K562 (cell line): ENCODE measurements at regions not wholly inside any gene's neighbourhood (a gene's known extent, or its start where the extent isn't known, plus 50 kb on each side); places are given as distances from the start of the nearest gene placed in this dataset.

Experiments used
- ATAC-seq: fragments of 200-7000 bp; cut with Tn5 transposase; 3 replicates; pipeline ENCODE4 v1.9.1; 2020; ENCODE audit warnings: moderate library complexity
- BruUV-seq: library from RNA; stranded (reverse); fragments of 400-500 nt; replicated peaks from 2 replicates; lab custom pipeline; 2021; lab: Mats Ljungman, UMichigan
- CTCF ChIA-PET: fragments of 300-600 bp; formaldehyde crosslinking; extraction: SDS; loops from one replicate; lab custom pipeline; 2021; ENCODE audit warnings: low intra/inter-chr PET ratio; lab: Yijun Ruan, JAX
- POLR2A ChIA-PET: fragments of 300-600, 350-650 bp; sonication (Branson Sonifier 250); formaldehyde crosslinking; extraction: SDS; loops from one replicate; lab custom pipeline; 2021; ENCODE audit warnings: antibody characterized with exemption, inconsistent platforms; lab: Yijun Ruan, JAX
- DNase-seq, 4 experiments: peaks; one replicate each; pipeline versions ENCODE4 v3.0.0 to v3.0.0-alpha.2; 2011 to 2018; ENCODE audit warnings: low spot score in 3 of 4, mixed read lengths in 3 of 4; ENCODE audit errors: extremely low read depth in 1 of 4
- FAIRE-seq: peaks from 2 replicates; lab custom pipeline; 2011; peaks lifted over from hg19 to GRCh38; lab: Jason Lieb, UNC
- H2AFZ ChIP-seq: 2 replicates; pipeline ENCODE4 v1.6.0; 2011; ENCODE audit warnings: low read depth, low read length, control low read depth, inconsistent platforms
- H3K27ac ChIP-seq: fragments of 200-600 bp; 3 replicates; pipeline ENCODE4 v1.8.0; 2011; ENCODE audit warnings: low read depth, mild to moderate bottlenecking, control low read depth, inconsistent platforms, low read length, moderate library complexity, mixed read lengths; ENCODE audit errors: extremely low read depth
- H3K27me3 ChIP-seq, 2 experiments: fragments of 300-600 bp in 1 of 2; 2 replicates in 1 of 2; 3 replicates in 1 of 2; pipeline versions ENCODE4 v1.6.0 to v1.8.0; 2011; ENCODE audit warnings: inconsistent platforms in 2 of 2, low read length in 2 of 2, mild to moderate bottlenecking in 1 of 2, mixed read lengths in 1 of 2, moderate library complexity in 1 of 2; ENCODE audit not compliant: control insufficient read depth in 2 of 2, insufficient read depth in 2 of 2
- H3K36me3 ChIP-seq: fragments of 300-600 bp; 3 replicates; pipeline ENCODE4 v1.8.0; 2011; ENCODE audit warnings: mild to moderate bottlenecking, low read length, inconsistent platforms; ENCODE audit not compliant: control insufficient read depth, insufficient read depth
- H3K4me1 ChIP-seq, 2 experiments: fragments of 200-600 bp in 1 of 2; replicated peaks in 1 of 2; 2 replicates in 1 of 2; 3 replicates in 1 of 2; pipeline versions ENCODE4 v1.5.1 to v1.8.0; 2011; ENCODE audit warnings: inconsistent platforms in 2 of 2, low read length in 2 of 2, mild to moderate bottlenecking in 1 of 2, mixed read lengths in 1 of 2, moderate library complexity in 1 of 2; ENCODE audit not compliant: control insufficient read depth in 2 of 2, insufficient read depth in 2 of 2
- H3K4me2 ChIP-seq: 2 replicates; pipeline ENCODE4 v1.6.1; 2011; ENCODE audit warnings: low read length, control low read depth, inconsistent platforms, mixed read lengths; ENCODE audit not compliant: insufficient read depth
- H3K4me3 ChIP-seq: fragments of 200-600 bp; sonication (generic), shearing (Covaris generic); 2 replicates; pipeline ENCODE4 v1.5.1; 2016; ENCODE audit warnings: control low read depth, inconsistent platforms
- H3K79me2 ChIP-seq: fragments of 200-600 bp; 3 replicates; pipeline ENCODE4 v1.8.0; 2011; ENCODE audit warnings: low read length, inconsistent platforms; ENCODE audit not compliant: control insufficient read depth, insufficient read depth
- H3K9ac ChIP-seq, 2 experiments: 2 replicates each; pipeline versions ENCODE4 v1.6.0 to v1.6.1; 2011; ENCODE audit warnings: low read depth in 2 of 2, low read length in 2 of 2, control low read depth in 1 of 2, inconsistent platforms in 1 of 2, mild to moderate bottlenecking in 1 of 2, mixed read lengths in 1 of 2; ENCODE audit not compliant: insufficient read depth in 1 of 2
- H3K9me1 ChIP-seq: one replicate; pipeline ENCODE4 v1.6.0; 2011; ENCODE audit warnings: inconsistent platforms, mild to moderate bottlenecking, low read length, moderate library complexity; ENCODE audit not compliant: control insufficient read depth, insufficient read depth
- H3K9me3 ChIP-seq: replicated peaks from 2 replicates; pipeline ENCODE4 v1.5.1; 2011; ENCODE audit warnings: low read depth, low read length, inconsistent platforms; ENCODE audit not compliant: control insufficient read depth, insufficient read depth
- H4K20me1 ChIP-seq: replicated peaks from 2 replicates; pipeline ENCODE4 v1.6.1; 2011; ENCODE audit warnings: low read length, inconsistent platforms, mixed read lengths; ENCODE audit not compliant: control insufficient read depth, insufficient read depth
- CEBPB ChIP-seq: fragments of 450-650 bp; IDR thresholded peaks from 2 replicates; pipeline ENCODE4 v1.6.1; 2016; ENCODE audit warnings: missing genetic modification characterization, missing compliant biosample characterization
- HDAC6 ChIP-seq: IDR thresholded peaks from 2 replicates; pipeline ENCODE4 v1.6.1; 2012; ENCODE audit warnings: low read depth, mild to moderate bottlenecking, control low read depth, inconsistent platforms, low read length, moderate library complexity
- NELFE ChIP-seq: IDR thresholded peaks from 2 replicates; pipeline ENCODE4 v1.6.1; 2011; ENCODE audit warnings: mild to moderate bottlenecking; ENCODE audit not compliant: insufficient read depth, insufficient read length
- NFATC3 ChIP-seq: fragments of 450-650 bp; IDR thresholded peaks from 2 replicates; pipeline ENCODE4 v1.6.1; 2017; ENCODE audit warnings: mild to moderate bottlenecking
- NR1H2 ChIP-seq: sonication (generic); formaldehyde crosslinking; IDR thresholded peaks from 2 replicates; pipeline ENCODE4 v1.4.0; 2020; ENCODE audit warnings: mild to moderate bottlenecking, missing genetic modification reagents
- NR4A1 ChIP-seq, 2 experiments: fragments of 250-450 bp in 1 of 2; fragments of 450-650 bp in 1 of 2; sonication (Bioruptor Pico) in 1 of 2; IDR thresholded peaks; 2 replicates each; pipeline versions ENCODE4 v1.4.0 to v1.6.1; 2016 to 2020; ENCODE audit warnings: mild to moderate bottlenecking in 2 of 2, missing compliant biosample characterization in 1 of 2, missing genetic modification characterization in 1 of 2, moderate library complexity in 1 of 2
- PRPF4 ChIP-seq: fragments of 200-400 bp; formaldehyde crosslinking; IDR thresholded peaks from one replicate; pipeline ENCODE4 v1.6.1; 2017; ENCODE audit warnings: low read length, low read depth, mild to moderate bottlenecking; ENCODE audit not compliant: insufficient read depth, poor library complexity, severe bottlenecking
- PYGO2 ChIP-seq: fragments of 450-650 bp; IDR thresholded peaks from 2 replicates; pipeline ENCODE4 v1.6.1; 2016; ENCODE audit warnings: mild to moderate bottlenecking, missing genetic modification characterization, moderate library complexity, missing compliant biosample characterization
- RAD51 ChIP-seq: fragments of 450-650 bp; IDR thresholded peaks from 2 replicates; pipeline ENCODE4 v1.7.1; 2016; ENCODE audit warnings: low read depth, mild to moderate bottlenecking, borderline replicate concordance
- RBFOX2 ChIP-seq: fragments of 200-400 bp; formaldehyde crosslinking; IDR thresholded peaks from 2 replicates; pipeline ENCODE4 v1.6.1; 2017; ENCODE audit warnings: low read depth, mild to moderate bottlenecking, low read length, moderate library complexity
- SNRNP70 ChIP-seq: fragments of 200-400 bp; formaldehyde crosslinking; optimal IDR thresholded peaks from 2 replicates; pipeline ENCODE3; 2017; ENCODE audit warnings: low read depth, low read length
- SREBF1 ChIP-seq: fragments of 150-350 bp; IDR thresholded peaks from 2 replicates; pipeline ENCODE4 v1.6.1; 2014; ENCODE audit warnings: antibody characterized with exemption, low read depth, low read length, borderline replicate concordance
- TBP ChIP-seq: optimal IDR thresholded peaks from 2 replicates; pipeline ENCODE3; 2011; ENCODE audit warnings: low read depth, low read length, improper control_type of control experiment
- ZHX1 ChIP-seq: fragments of 150-350 bp; conservative IDR thresholded peaks from 2 replicates; pipeline ENCODE4 v1.6.1; 2014; ENCODE audit warnings: low read length
- ZNF197 ChIP-seq: fragments of 200-800 bp; sonication (Bioruptor generic); IDR thresholded peaks from 2 replicates; pipeline ENCODE4 v1.6.1; 2016; ENCODE audit warnings: low read depth, missing genetic modification characterization, missing compliant biosample characterization
- ZNF764 ChIP-seq: fragments of 250-450 bp; sonication (Bioruptor Pico); IDR thresholded peaks from 2 replicates; pipeline ENCODE4 v1.4.0; 2020; ENCODE audit warnings: low read depth, mild to moderate bottlenecking, moderate library complexity
- WGBS: fragments of 100-300 bp; shearing (Covaris generic); methylation state at CpG from one replicate; pipeline ENCODE4 v1.1.6; 2016; ENCODE audit warnings: low coverage, mixed read lengths; ENCODE audit not compliant: insufficient coverage; ENCODE audit errors: missing lambda C conversion rate; 5-methylcytosine and 5-hydroxymethylcytosine counted together
- in situ Hi-C: fragments of 300-500 bp; cut with MboI; formaldehyde crosslinking; loops from 4 replicates; pipeline ENCODE4 v1.15.0; 2018; ENCODE audit warnings: inconsistent platforms, mixed read lengths
- intact Hi-C: fragments of 100-400 bp; cut with micrococcal nuclease; formaldehyde crosslinking; loops from 2 replicates; pipeline ENCODE4 v1.14.2; 2022
- TF ChIP-seq, protein P1 (sequence below): fragments of 450-650 bp; IDR thresholded peaks from 2 replicates; pipeline ENCODE4 v1.6.1; 2014; ENCODE audit warnings: low read depth, mild to moderate bottlenecking, moderate library complexity, borderline replicate concordance
- TF ChIP-seq, protein P2 (sequence below), 2 experiments: fragments of 450-650 bp; conservative IDR thresholded peaks; 2 replicates each; pipeline ENCODE4 v1.6.1; 2017; ENCODE audit warnings: mild to moderate bottlenecking in 2 of 2, moderate library complexity in 2 of 2

DNA sequence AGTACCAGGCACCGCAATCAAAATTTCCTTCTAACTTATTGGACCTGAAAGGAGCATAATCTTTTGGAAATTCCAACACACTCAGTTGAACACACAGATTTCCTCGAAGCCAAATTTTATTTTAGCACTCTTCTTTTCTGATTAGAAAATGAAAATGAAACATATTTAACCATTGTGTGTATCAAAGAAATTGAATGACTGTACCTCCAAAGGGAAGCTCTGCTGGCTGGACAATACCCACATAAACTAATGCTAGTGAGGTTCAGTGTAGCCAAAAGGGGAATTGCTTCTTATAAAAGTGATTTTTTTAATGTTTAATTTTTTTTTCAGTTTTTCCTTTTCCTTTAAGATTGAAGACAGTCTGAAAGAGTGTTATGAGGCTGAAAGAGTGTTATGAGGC, 239.6 kb upstream of the NREP start:
- Histone ChIP-seq H3K9me3 (peaks cover 5% of the 10 kb centered on the region; the same call in 1 of the 2 replicates), H3K27ac (no peak overlapping the region), H3K4me3 (no peak overlapping the region), H3K9me1 (no peaks in the 10 kb centered on the region), H3K27me3 (no peaks in the 10 kb centered on the region), H3K9ac (no peak overlapping the region), H3K4me1 (no peaks in the 10 kb centered on the region), H3K79me2 (no peaks in the 10 kb centered on the region), H3K36me3 (no peaks in the 10 kb centered on the region), H4K20me1 (no peaks in the 10 kb centered on the region), H3K4me2 (no peak overlapping the region), H2AFZ (no peak overlapping the region)
- ChIA-PET POLR2A (no interaction called here), CTCF (no interaction called here)
- DNase-seq (no peak), FAIRE-seq (no peak), ATAC-seq (no peak)
- intact Hi-C loops: no loop called here
- 7% methylated on average over 2 of the region's 2 CpGs for WGBS
- TF ChIP-seq PRPF4: no peak
- no peak for TF ChIP-seq TBP
- no peak for TF ChIP-seq NR1H2
- TF ChIP-seq CEBPB: no peak
- no peak for TF ChIP-seq SNRNP70
- TF ChIP-seq NFATC3: no peak
- no peak for TF ChIP-seq SREBF1
- TF ChIP-seq ZNF197 (CRISPR knock-in tag): no peak
- no peak for TF ChIP-seq ZNF764 (CRISPR knock-in tag)
- no peak for TF ChIP-seq ZHX1
- no peak for TF ChIP-seq NELFE
- no peak for TF ChIP-seq PYGO2 (tag)
- TF ChIP-seq HDAC6: no peak
- no peak for TF ChIP-seq RBFOX2
- TF ChIP-seq, protein P1, sequence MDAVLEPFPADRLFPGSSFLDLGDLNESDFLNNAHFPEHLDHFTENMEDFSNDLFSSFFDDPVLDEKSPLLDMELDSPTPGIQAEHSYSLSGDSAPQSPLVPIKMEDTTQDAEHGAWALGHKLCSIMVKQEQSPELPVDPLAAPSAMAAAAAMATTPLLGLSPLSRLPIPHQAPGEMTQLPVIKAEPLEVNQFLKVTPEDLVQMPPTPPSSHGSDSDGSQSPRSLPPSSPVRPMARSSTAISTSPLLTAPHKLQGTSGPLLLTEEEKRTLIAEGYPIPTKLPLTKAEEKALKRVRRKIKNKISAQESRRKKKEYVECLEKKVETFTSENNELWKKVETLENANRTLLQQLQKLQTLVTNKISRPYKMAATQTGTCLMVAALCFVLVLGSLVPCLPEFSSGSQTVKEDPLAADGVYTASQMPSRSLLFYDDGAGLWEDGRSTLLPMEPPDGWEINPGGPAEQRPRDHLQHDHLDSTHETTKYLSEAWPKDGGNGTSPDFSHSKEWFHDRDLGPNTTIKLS: no peak
- no peak for TF ChIP-seq NR4A1 (CRISPR knock-in tag; IDR thresholded peaks at IDR 0.05)
- TF ChIP-seq NR4A1 (tag; IDR thresholded peaks at IDR 0.05): no peak
- no peak for TF ChIP-seq RAD51
- TF ChIP-seq, protein P2, sequence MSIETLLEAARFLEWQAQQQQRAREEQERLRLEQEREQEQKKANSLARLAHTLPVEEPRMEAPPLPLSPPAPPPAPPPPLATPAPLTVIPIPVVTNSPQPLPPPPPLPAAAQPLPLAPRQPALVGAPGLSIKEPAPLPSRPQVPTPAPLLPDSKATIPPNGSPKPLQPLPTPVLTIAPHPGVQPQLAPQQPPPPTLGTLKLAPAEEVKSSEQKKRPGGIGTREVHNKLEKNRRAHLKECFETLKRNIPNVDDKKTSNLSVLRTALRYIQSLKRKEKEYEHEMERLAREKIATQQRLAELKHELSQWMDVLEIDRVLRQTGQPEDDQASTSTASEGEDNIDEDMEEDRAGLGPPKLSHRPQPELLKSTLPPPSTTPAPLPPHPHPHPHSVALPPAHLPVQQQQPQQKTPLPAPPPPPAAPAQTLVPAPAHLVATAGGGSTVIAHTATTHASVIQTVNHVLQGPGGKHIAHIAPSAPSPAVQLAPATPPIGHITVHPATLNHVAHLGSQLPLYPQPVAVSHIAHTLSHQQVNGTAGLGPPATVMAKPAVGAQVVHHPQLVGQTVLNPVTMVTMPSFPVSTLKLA (conservative IDR thresholded peaks at IDR 0.05): no peak
- in situ Hi-C loops: no loop called here
- no TSS peak for BruUV-seq
